ENCODE measurements at regions not wholly inside any gene's neighbourhood (a gene's known extent, or its start where the extent isn't known, plus 50 kb on each side); places are given as distances from the start of the nearest gene placed in this dataset.
A peak's percentile ranks its signal among the peaks of the same experiment; 100 is the strongest.

DNA sequence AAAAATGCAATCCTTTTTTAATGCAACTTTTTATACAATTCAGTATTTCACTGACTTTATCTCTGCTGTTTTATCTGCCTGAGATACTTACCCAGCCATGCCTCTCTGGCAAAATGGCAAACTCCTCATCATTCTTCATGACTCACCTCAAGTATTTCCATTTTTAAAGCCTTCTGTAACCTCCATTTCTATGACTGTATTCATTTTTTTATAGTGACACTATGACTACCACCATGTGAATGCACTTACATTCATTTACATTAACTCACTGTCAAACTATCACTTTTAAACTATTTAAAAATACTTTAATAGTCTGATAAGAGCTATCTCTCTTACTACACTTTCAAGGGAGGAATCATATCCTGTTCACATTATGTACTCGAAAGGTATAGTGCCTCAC, 99.4 kb upstream of the SCN7A start:
- no peak overlapping the region for H3K18ac ChIP-seq (ENCODE audit: low read depth, low read length)
- peak overlapping the region; percentile 96 for H2BK5ac ChIP-seq (ENCODE audit: low read depth, low read length, poor library complexity, severe bottlenecking)
- POLR2A ChIA-PET (ENCODE audit: unreplicated experiment), result no interaction called here
- H4K20me1 ChIP-seq (ENCODE audit: insufficient read depth, low read length), result no peaks in the 10 kb centered on the region
- H3K9ac ChIP-seq (ENCODE audit: low read depth, low read length), result no peak overlapping the region
- no peak overlapping the region for H3K23ac ChIP-seq (ENCODE audit: low read depth, low read length)
- peak; percentile 94 for ATAC-seq (ENCODE audit: low read depth)
- no peak overlapping the region; the same call in 1 of the 2 replicates for H3K27ac ChIP-seq (ENCODE audit: insufficient read depth, low read length)
- H2BK15ac ChIP-seq (ENCODE audit: low read depth, low read length), result no peak overlapping the region
- H3K9me1 ChIP-seq (ENCODE audit: insufficient read depth, low read length), result no peaks in the 10 kb centered on the region
- peaks cover 3% of the 10 kb centered on the region; the same call in 1 of the 2 replicates for H3K4me1 ChIP-seq (ENCODE audit: control insufficient read depth, insufficient read depth, low read length)
- H2BK120ac ChIP-seq (ENCODE audit: low read depth, low read length), result peak overlapping the region; percentile 98; the same call in 1 of the 2 replicates
- no peak overlapping the region for H2AFZ ChIP-seq (replicated peaks; ENCODE audit: low read length, poor library complexity)
- H3K36me3 ChIP-seq (ENCODE audit: control insufficient read depth, insufficient read depth, low read length), result no peaks in the 10 kb centered on the region
- H3K9me3 ChIP-seq (ENCODE audit: control insufficient read depth, insufficient read depth, low read length), result peaks cover 7% of the 10 kb centered on the region
- CTCF ChIA-PET, result interaction anchor here (0.6 to 1.0 kb wide), 3 partner anchors 24 to 219 kb away, joined by 3 to 4 read pairs (median 3); no protein-coding TSS in a partner anchor
- no peak overlapping the region for H4K91ac ChIP-seq (ENCODE audit: insufficient read depth, low read depth, low read length)
- H2AK5ac ChIP-seq (ENCODE audit: low read depth, low read length), result no peak overlapping the region
- no peak overlapping the region for H4K5ac ChIP-seq (ENCODE audit: low read depth, low read length)
- H3K79me1 ChIP-seq (ENCODE audit: low read depth in 1 of 2, low read length in 2 of 2), result no peaks in the 10 kb centered on the region
- no peak overlapping the region for H3K14ac ChIP-seq (replicated peaks; ENCODE audit: low read depth, low read length)
- dilution Hi-C loops (cut with HindIII; ENCODE audit: low sequenced_read_pairs, unreplicated experiment) (no loop called here), intact Hi-C loops (cut with micrococcal nuclease) (no loop called here), in situ Hi-C loops (cut with MboI; ENCODE audit: low sequenced_read_pairs) (no loop called here)
- H3K56ac ChIP-seq (ENCODE audit: extremely low read depth, insufficient read depth, low read length), result no peak overlapping the region
- no peak overlapping the region for H3K4me3 ChIP-seq (ENCODE audit: insufficient read depth, low read depth, low read length)
- H3K4ac ChIP-seq (ENCODE audit: low read depth, low read length), result no peak overlapping the region
- no peak overlapping the region for H2AK9ac ChIP-seq (replicated peaks; ENCODE audit: low read depth, low read length, poor library complexity)
- H3K4me2 ChIP-seq (ENCODE audit: low read depth, low read length), result peak overlapping the region; percentile 20; the same call in 1 of the 2 replicates
- no peak overlapping the region; a peak in 1 of 4 replicates for H4K8ac ChIP-seq (ENCODE audit: low read depth in 2 of 2, low read length in 2 of 2)
- TF ChIP-seq, protein P1, sequence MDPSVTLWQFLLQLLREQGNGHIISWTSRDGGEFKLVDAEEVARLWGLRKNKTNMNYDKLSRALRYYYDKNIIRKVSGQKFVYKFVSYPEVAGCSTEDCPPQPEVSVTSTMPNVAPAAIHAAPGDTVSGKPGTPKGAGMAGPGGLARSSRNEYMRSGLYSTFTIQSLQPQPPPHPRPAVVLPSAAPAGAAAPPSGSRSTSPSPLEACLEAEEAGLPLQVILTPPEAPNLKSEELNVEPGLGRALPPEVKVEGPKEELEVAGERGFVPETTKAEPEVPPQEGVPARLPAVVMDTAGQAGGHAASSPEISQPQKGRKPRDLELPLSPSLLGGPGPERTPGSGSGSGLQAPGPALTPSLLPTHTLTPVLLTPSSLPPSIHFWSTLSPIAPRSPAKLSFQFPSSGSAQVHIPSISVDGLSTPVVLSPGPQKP (IDR thresholded peaks at IDR 0.05; ENCODE audit: borderline replicate concordance, low read depth, low read length), result no peak
- peak; percentile 88 for TF ChIP-seq FOS (IDR thresholded peaks at IDR 0.05; ENCODE audit: low read depth, low read length)
- peak; percentile 9; the same call in 1 of the 2 replicates for TF ChIP-seq CEBPB (IDR thresholded peaks at IDR 0.05; ENCODE audit: low read depth, low read length)
- TF ChIP-seq RFX5 (IDR thresholded peaks at IDR 0.05; ENCODE audit: low read depth, low read length), result no peak
- no peak for TF ChIP-seq RCOR1 (IDR thresholded peaks at IDR 0.05; ENCODE audit: insufficient replicate concordance, low read length)
- no peak for TF ChIP-seq CHD1 (IDR thresholded peaks at IDR 0.05; ENCODE audit: low read depth, low read length)
- TF ChIP-seq, protein P2, sequence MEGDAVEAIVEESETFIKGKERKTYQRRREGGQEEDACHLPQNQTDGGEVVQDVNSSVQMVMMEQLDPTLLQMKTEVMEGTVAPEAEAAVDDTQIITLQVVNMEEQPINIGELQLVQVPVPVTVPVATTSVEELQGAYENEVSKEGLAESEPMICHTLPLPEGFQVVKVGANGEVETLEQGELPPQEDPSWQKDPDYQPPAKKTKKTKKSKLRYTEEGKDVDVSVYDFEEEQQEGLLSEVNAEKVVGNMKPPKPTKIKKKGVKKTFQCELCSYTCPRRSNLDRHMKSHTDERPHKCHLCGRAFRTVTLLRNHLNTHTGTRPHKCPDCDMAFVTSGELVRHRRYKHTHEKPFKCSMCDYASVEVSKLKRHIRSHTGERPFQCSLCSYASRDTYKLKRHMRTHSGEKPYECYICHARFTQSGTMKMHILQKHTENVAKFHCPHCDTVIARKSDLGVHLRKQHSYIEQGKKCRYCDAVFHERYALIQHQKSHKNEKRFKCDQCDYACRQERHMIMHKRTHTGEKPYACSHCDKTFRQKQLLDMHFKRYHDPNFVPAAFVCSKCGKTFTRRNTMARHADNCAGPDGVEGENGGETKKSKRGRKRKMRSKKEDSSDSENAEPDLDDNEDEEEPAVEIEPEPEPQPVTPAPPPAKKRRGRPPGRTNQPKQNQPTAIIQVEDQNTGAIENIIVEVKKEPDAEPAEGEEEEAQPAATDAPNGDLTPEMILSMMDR (conservative IDR thresholded peaks at IDR 0.05; ENCODE audit: low read depth, low read length), result no peak
- no peak for TF ChIP-seq MAZ (IDR thresholded peaks at IDR 0.05; ENCODE audit: borderline replicate concordance, low read depth, low read length)
- TF ChIP-seq MXI1 (IDR thresholded peaks at IDR 0.05; ENCODE audit: borderline replicate concordance, low read depth, low read length), result no peak
- TF ChIP-seq SMC3 (IDR thresholded peaks at IDR 0.05; ENCODE audit: low read depth, low read length), result no peak
- no peak for TF ChIP-seq MAFK (IDR thresholded peaks at IDR 0.05; ENCODE audit: low read depth, low read length)
- peak; percentile 34; the same call in 1 of the 2 replicates for TF ChIP-seq BHLHE40 (IDR thresholded peaks at IDR 0.05; ENCODE audit: low read depth, low read length)
- no CpG with 5 or more reads among the region's 1 CpG for WGBS, 2 experiments (ENCODE audit: extremely low coverage in 2 of 2, insufficient read length in 1 of 2)
- BruUV-seq (replicated peaks), result no TSS peak
- H2BK20ac ChIP-seq (ENCODE audit: low read depth, low read length), result no peak overlapping the region; the same call in 1 of the 2 replicates
- H3K27me3 ChIP-seq (ENCODE audit: control insufficient read depth, insufficient read depth, low read length), result no peaks in the 10 kb centered on the region
- peak; percentile 96 for DNase-seq
